Esophagus squamous epithelium (tissue), 5 donors: ENCODE measurements at regions not wholly inside any gene's neighbourhood (a gene's known extent, or its start where the extent isn't known, plus 50 kb on each side); places are given as distances from the start of the nearest gene placed in this dataset.

Experiments
- DNase-seq: peaks from one replicate; lab custom pipeline; 2025; lab: John Stamatoyannopoulos, UW
- H3K27ac ChIP-seq, 4 donors: fragments of 200-600 bp; sonication (generic); one replicate each; pipeline ENCODE4 v1.5.1; 2016 to 2019; ENCODE audit warnings: mild to moderate bottlenecking in 1 of 4
- H3K27me3 ChIP-seq, 4 donors: fragments of 200-600 bp; sonication (generic); 1 replicate in 3 of 4; 2 replicates in 1 of 4; pipeline versions ENCODE4 v1.5.1 to v1.6.0; 2017 to 2021; ENCODE audit warnings: antibody characterized with exemption in 1 of 4
- H3K36me3 ChIP-seq, 3 donors: fragments of 200-600 bp; sonication (generic); one replicate each; pipeline ENCODE4 v1.5.1; 2016 to 2019
- H3K4me1 ChIP-seq, 3 donors: fragments of 200-600 bp; sonication (generic); one replicate each; pipeline ENCODE4 v1.5.1; 2017 to 2019
- H3K4me3 ChIP-seq, 4 donors: fragments of 200-600 bp; sonication (generic); 1 replicate in 3 of 4; 2 replicates in 1 of 4; pipeline ENCODE4 v1.5.1; 2016 to 2019; ENCODE audit warnings: mild to moderate bottlenecking in 2 of 4, moderate library complexity in 1 of 4
- H3K9me3 ChIP-seq, 3 donors: fragments of 200-600 bp; sonication (generic); one replicate each; pipeline ENCODE4 v1.5.1; 2016 to 2019
- POLR2A ChIP-seq, 4 donors: fragments of 450-650 bp; IDR thresholded peaks; one replicate each; pipeline ENCODE4 v1.6.1; 2017; ENCODE audit warnings: antibody characterized with exemption in 4 of 4, mild to moderate bottlenecking in 4 of 4, moderate library complexity in 3 of 4
- WGBS, 2 donors: methylation state at CpG; one replicate each; pipeline ENCODE4 v1.1.5; 2018; 5-methylcytosine and 5-hydroxymethylcytosine counted together
- intact Hi-C: fragments of 100-400 bp; cut with DNase I; formaldehyde crosslinking; loops from one replicate; pipeline ENCODE4 v1.15.0; 2022
- TF ChIP-seq, protein P1 (sequence below), 6 experiments: fragments of 450-650 bp in 4 of 6; fragments of 200-600 bp in 2 of 6; sonication (generic) in 2 of 6; IDR thresholded peaks; one replicate each; pipeline ENCODE4 v1.5.1; 2016 to 2019; ENCODE audit warnings: antibody characterized with exemption in 6 of 6, mild to moderate bottlenecking in 4 of 6, moderate library complexity in 4 of 6
- donor health status: DM: yes; HTN: yes; CAD: no.

DNA sequence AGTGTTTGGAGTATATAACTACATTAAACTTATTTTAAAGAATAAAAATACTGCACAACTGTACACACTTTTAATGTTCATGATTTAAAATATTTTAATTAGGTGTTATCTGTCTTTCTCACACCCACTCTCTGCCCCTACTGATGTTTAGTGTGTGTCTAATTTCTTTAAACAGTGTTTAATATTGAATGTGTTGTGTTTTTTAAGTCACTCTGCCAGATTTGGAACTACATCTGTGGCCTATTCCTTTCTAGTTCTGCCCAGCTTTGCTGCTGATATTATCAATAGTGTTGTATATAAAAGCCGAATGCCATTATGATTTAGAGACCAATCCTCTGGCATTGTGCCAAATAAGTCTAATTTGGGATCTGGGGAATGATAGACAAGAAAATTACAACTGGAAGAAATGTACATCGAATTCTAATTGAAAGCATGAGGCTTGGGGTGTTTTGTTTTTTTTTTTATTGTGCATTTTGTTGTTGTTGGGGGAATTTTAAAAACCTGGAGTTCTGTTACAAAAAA lies 398.0 kb downstream of the CPS1 start:
- Histone ChIP-seq H3K27me3 (no peaks in the 10 kb centered on the region), H3K4me1 (no peaks in the 10 kb centered on the region), H3K9me3 (no peaks in the 10 kb centered on the region), H3K27ac (no peak overlapping the region), H3K4me3 (no peak overlapping the region), H3K36me3 (no peaks in the 10 kb centered on the region)
- WGBS, 2 donors: 42 to 65% methylated on average over 2 of the region's 2 CpGs
- intact Hi-C loops: no loop called here
- DNase-seq: no peak
- TF ChIP-seq, protein P1, sequence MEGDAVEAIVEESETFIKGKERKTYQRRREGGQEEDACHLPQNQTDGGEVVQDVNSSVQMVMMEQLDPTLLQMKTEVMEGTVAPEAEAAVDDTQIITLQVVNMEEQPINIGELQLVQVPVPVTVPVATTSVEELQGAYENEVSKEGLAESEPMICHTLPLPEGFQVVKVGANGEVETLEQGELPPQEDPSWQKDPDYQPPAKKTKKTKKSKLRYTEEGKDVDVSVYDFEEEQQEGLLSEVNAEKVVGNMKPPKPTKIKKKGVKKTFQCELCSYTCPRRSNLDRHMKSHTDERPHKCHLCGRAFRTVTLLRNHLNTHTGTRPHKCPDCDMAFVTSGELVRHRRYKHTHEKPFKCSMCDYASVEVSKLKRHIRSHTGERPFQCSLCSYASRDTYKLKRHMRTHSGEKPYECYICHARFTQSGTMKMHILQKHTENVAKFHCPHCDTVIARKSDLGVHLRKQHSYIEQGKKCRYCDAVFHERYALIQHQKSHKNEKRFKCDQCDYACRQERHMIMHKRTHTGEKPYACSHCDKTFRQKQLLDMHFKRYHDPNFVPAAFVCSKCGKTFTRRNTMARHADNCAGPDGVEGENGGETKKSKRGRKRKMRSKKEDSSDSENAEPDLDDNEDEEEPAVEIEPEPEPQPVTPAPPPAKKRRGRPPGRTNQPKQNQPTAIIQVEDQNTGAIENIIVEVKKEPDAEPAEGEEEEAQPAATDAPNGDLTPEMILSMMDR (IDR thresholded peaks at IDR 0.05): no peak
- TF ChIP-seq POLR2A (IDR thresholded peaks at IDR 0.05): no peak

- H3K36me3 ChIP-seq: no peaks in the 10 kb centered on the region
- WGBS, 2 donors: 60 to 80% methylated on average over 3 of the region's 3 CpGs
- DNase-seq: no peak
- intact Hi-C loops: no loop called here
- no peak for TF ChIP-seq POLR2A (IDR thresholded peaks at IDR 0.05)
- TF ChIP-seq, protein P1 (IDR thresholded peaks at IDR 0.05): no peak
- H3K9me3 ChIP-seq: no peaks in the 10 kb centered on the region
- H3K4me1 ChIP-seq: no peaks in the 10 kb centered on the region
- no peak overlapping the region for H3K27ac ChIP-seq
- H3K4me3 ChIP-seq: no peak overlapping the region
- no peaks in the 10 kb centered on the region for H3K27me3 ChIP-seq
Measured at GRCh38 chr2:210955591-210955990, 399.2 kb downstream of the CPS1 start.

GRCh38 chr2:210956101-210956500 lies 399.7 kb downstream of the CPS1 start:
- Histone ChIP-seq H3K36me3 (no peaks in the 10 kb centered on the region), H3K27ac (no peak overlapping the region), H3K9me3 (no peaks in the 10 kb centered on the region), H3K4me3 (no peak overlapping the region), H3K27me3 (no peaks in the 10 kb centered on the region), H3K4me1 (no peaks in the 10 kb centered on the region)
- no peak for TF ChIP-seq POLR2A (IDR thresholded peaks at IDR 0.05)
- TF ChIP-seq, protein P1 (IDR thresholded peaks at IDR 0.05): no peak
- no peak for DNase-seq
- intact Hi-C loops: no loop called here

- no peak for TF ChIP-seq POLR2A (IDR thresholded peaks at IDR 0.05)
- TF ChIP-seq, protein P1 (IDR thresholded peaks at IDR 0.05): no peak
- no peak for DNase-seq
- Histone ChIP-seq H3K36me3 (no peaks in the 10 kb centered on the region), H3K4me3 (no peak overlapping the region), H3K27ac (no peak overlapping the region), H3K9me3 (no peaks in the 10 kb centered on the region), H3K27me3 (no peaks in the 10 kb centered on the region), H3K4me1 (no peaks in the 10 kb centered on the region)
- intact Hi-C loops: no loop called here
- WGBS, 2 donors: 26 to 42% methylated on average over 2 of the region's 2 CpGs
Measured at GRCh38 chr2:210961249-210961648, 404.9 kb downstream of the CPS1 start.

DNA sequence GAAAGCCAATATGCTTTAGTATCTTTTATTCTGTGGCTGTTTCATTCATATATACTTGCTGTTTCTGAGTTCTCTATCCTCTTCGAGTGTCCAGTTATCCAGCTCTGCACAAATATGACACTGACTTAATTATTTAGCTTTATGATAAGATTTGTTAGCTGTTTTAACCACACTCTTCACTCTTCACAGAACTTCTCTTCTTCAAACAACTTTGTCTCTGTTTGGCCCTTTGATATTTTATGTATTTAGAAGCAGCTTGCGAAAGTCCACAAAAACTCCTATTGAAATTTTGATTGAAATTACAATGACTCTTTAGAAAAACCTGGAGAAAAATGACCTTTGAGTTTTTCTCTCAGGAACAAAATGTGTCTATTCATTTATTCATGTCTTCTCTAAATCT lies 407.0 kb downstream of the CPS1 start:
- H3K27me3 ChIP-seq: no peaks in the 10 kb centered on the region
- DNase-seq: no peak
- 53 to 59% methylated on average over 2 of the region's 2 CpGs for WGBS, 2 donors
- no peaks in the 10 kb centered on the region for H3K9me3 ChIP-seq
- no peak overlapping the region for H3K4me3 ChIP-seq
- intact Hi-C loops: no loop called here
- no peaks in the 10 kb centered on the region for H3K36me3 ChIP-seq
- no peaks in the 10 kb centered on the region for H3K4me1 ChIP-seq
- no peak overlapping the region for H3K27ac ChIP-seq
- no peak for TF ChIP-seq POLR2A (IDR thresholded peaks at IDR 0.05)
- TF ChIP-seq, protein P1 (IDR thresholded peaks at IDR 0.05): no peak
